OCI-LY1 (cell line): ENCODE measurements at regions not wholly inside any gene's neighbourhood (a gene's known extent, or its start where the extent isn't known, plus 50 kb on each side); places are given as distances from the start of the nearest gene placed in this dataset.

Experiments
- EZH2 ChIP-seq: fragments of 200-600 bp; sonication (generic), shearing (Covaris generic); IDR thresholded peaks from 2 replicates; pipeline ENCODE4 v1.8.0; 2017; ENCODE audit warnings: borderline replicate concordance, mixed run types, mild to moderate bottlenecking, antibody characterized with exemption, low read length, moderate library complexity, mixed read lengths
- TF ChIP-seq, protein P1 (sequence below): fragments of 200-600 bp; sonication (generic), shearing (Covaris generic); IDR thresholded peaks from 2 replicates; pipeline ENCODE4 v1.5.1; 2017; ENCODE audit warnings: mild to moderate bottlenecking, antibody characterized with exemption, low read length, moderate library complexity, mixed read lengths

DNA sequence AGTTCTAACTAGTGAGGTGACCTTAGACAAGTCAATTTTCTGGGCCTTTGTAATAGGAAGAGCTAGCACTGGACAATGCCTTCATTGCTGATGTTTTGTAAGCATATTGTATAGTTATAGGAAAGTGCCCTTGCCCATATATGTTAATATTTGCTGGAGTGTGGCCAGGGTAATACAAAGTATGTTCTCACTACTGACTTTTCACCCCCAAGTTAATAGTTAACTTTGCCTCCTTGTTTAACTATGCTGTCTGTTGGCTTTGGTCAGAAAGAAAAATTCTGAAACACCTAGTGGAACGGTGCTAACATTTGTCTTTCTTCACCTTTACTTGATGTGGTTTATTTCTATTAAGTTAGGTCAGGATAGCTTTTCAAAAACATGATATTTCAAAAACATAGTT is 287.4 kb upstream of the CTNNB1 start:
- TF ChIP-seq, protein P1, sequence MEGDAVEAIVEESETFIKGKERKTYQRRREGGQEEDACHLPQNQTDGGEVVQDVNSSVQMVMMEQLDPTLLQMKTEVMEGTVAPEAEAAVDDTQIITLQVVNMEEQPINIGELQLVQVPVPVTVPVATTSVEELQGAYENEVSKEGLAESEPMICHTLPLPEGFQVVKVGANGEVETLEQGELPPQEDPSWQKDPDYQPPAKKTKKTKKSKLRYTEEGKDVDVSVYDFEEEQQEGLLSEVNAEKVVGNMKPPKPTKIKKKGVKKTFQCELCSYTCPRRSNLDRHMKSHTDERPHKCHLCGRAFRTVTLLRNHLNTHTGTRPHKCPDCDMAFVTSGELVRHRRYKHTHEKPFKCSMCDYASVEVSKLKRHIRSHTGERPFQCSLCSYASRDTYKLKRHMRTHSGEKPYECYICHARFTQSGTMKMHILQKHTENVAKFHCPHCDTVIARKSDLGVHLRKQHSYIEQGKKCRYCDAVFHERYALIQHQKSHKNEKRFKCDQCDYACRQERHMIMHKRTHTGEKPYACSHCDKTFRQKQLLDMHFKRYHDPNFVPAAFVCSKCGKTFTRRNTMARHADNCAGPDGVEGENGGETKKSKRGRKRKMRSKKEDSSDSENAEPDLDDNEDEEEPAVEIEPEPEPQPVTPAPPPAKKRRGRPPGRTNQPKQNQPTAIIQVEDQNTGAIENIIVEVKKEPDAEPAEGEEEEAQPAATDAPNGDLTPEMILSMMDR: no peak
- TF ChIP-seq EZH2: no peak
